Prostate gland (tissue), 2 donors: ENCODE measurements at regions not wholly inside any gene's neighbourhood (a gene's known extent, or its start where the extent isn't known, plus 50 kb on each side); places are given as distances from the start of the nearest gene placed in this dataset.
"Not testable (repeated sequence)": the region's sequence is repeated elsewhere in the genome, so short reads cannot be mapped to it uniquely, and the experiment has no call there.

Experiments
- CTCF ChIP-seq, 4 experiments: fragments of 200-600 bp in 2 of 4; fragments of 450-650 bp in 2 of 4; sonication (generic) in 2 of 4; IDR thresholded peaks; 1 replicate in 3 of 4; 2 replicates in 1 of 4; pipeline ENCODE4 v1.5.1; 2016 to 2019; ENCODE audit warnings: antibody characterized with exemption in 4 of 4, mild to moderate bottlenecking in 2 of 4, moderate library complexity in 2 of 4
- POLR2A ChIP-seq: fragments of 450-650 bp; IDR thresholded peaks from one replicate; pipeline ENCODE4 v1.6.1; 2016; ENCODE audit warnings: antibody characterized with exemption, mild to moderate bottlenecking
- POLR2AphosphoS5 ChIP-seq: sonication (generic); formaldehyde crosslinking; IDR thresholded peaks from one replicate; pipeline ENCODE4 v1.6.1; 2017; ENCODE audit warnings: antibody characterized with exemption

- TF ChIP-seq CTCF (IDR thresholded peaks at IDR 0.05); POLR2AphosphoS5; POLR2A: not testable (repeated sequence)
These were observed 238.0 kb downstream of the TMEM121 start for GRCh38 chr14:105764254-105764901.
